Astrocyte (in vitro differentiated cells and primary cell): ENCODE measurements at regions not wholly inside any gene's neighbourhood (a gene's known extent, or its start where the extent isn't known, plus 50 kb on each side); places are given as distances from the start of the nearest gene placed in this dataset.

Experiments
- DNase-seq: peaks from one replicate; pipeline ENCODE4 v3.0.0-alpha.2; 2010; ENCODE audit warnings: low read depth
- FAIRE-seq: peaks from 2 replicates; lab custom pipeline; 2011; peaks lifted over from hg19 to GRCh38; lab: Jason Lieb, UNC
- H2AFZ ChIP-seq: 2 replicates; pipeline ENCODE4 v1.6.0; 2012; ENCODE audit warnings: low read depth, low read length, inconsistent platforms
- H3K27ac ChIP-seq: 2 replicates; pipeline ENCODE4 v1.5.1; 2011; ENCODE audit warnings: low read depth, low read length, inconsistent platforms
- H3K27me3 ChIP-seq: 2 replicates; pipeline ENCODE4 v1.6.0; 2011; ENCODE audit warnings: low read length, inconsistent platforms; ENCODE audit not compliant: insufficient read depth
- H3K36me3 ChIP-seq: 2 replicates; pipeline ENCODE4 v1.5.1; 2011; ENCODE audit warnings: low read length, inconsistent platforms; ENCODE audit not compliant: insufficient read depth
- H3K4me1 ChIP-seq: 2 replicates; pipeline ENCODE4 v1.5.1; 2011; ENCODE audit warnings: low read length, inconsistent platforms; ENCODE audit not compliant: insufficient read depth
- H3K4me2 ChIP-seq: 2 replicates; pipeline ENCODE4 v1.6.0; 2012; ENCODE audit warnings: low read length, inconsistent platforms
- H3K4me3 ChIP-seq: 2 replicates; pipeline ENCODE4 v1.5.1; 2011; ENCODE audit warnings: low read depth, mild to moderate bottlenecking, low read length, inconsistent platforms; ENCODE audit not compliant: insufficient read depth
- H3K79me2 ChIP-seq: 2 replicates; pipeline ENCODE4 v1.6.0; 2012; ENCODE audit warnings: mild to moderate bottlenecking, low read length, inconsistent platforms; ENCODE audit not compliant: insufficient read depth
- H3K9ac ChIP-seq: 2 replicates; pipeline ENCODE4 v1.6.0; 2012; ENCODE audit warnings: mild to moderate bottlenecking, low read length, inconsistent platforms
- H3K9me3 ChIP-seq: 2 replicates; pipeline ENCODE4 v1.5.1; 2012; ENCODE audit warnings: low read depth, mild to moderate bottlenecking, low read length, inconsistent platforms; ENCODE audit not compliant: insufficient read depth
- H4K20me1 ChIP-seq: 2 replicates; pipeline ENCODE4 v1.6.0; 2012; ENCODE audit warnings: low read length, inconsistent platforms; ENCODE audit not compliant: insufficient read depth
- H3K27ac Mint-ChIP-seq: one replicate; pipeline ENCODE4 v1.8.0; 2021; ENCODE audit warnings: mild to moderate bottlenecking, mixed read lengths; ENCODE audit not compliant: unreplicated experiment
- H3K27me3 Mint-ChIP-seq: one replicate; pipeline ENCODE4 v1.8.0; 2021; ENCODE audit warnings: low read depth, mixed read lengths; ENCODE audit not compliant: unreplicated experiment
- H3K36me3 Mint-ChIP-seq: one replicate; pipeline ENCODE4 v1.8.0; 2021; ENCODE audit warnings: low read depth, mixed read lengths; ENCODE audit not compliant: unreplicated experiment
- H3K4me1 Mint-ChIP-seq: one replicate; pipeline ENCODE4 v1.8.0; 2021; ENCODE audit warnings: low read depth, mixed read lengths; ENCODE audit not compliant: unreplicated experiment
- H3K4me3 Mint-ChIP-seq: one replicate; pipeline ENCODE4 v1.8.0; 2021; ENCODE audit warnings: mild to moderate bottlenecking, moderate library complexity, mixed read lengths; ENCODE audit not compliant: unreplicated experiment
- H3K9me3 Mint-ChIP-seq: one replicate; pipeline ENCODE4 v1.8.0; 2021; ENCODE audit warnings: mild to moderate bottlenecking, mixed read lengths; ENCODE audit not compliant: unreplicated experiment
- CTCF ChIP-seq: IDR thresholded peaks from 2 replicates; pipeline ENCODE4 v1.5.1; 2011; ENCODE audit warnings: low read depth, mild to moderate bottlenecking, inconsistent platforms, low read length, moderate library complexity; ENCODE audit not compliant: insufficient read depth
- EZH2 ChIP-seq: IDR thresholded peaks from 2 replicates; pipeline ENCODE4 v1.6.1; 2012; ENCODE audit warnings: mild to moderate bottlenecking, low read length, inconsistent platforms; ENCODE audit not compliant: insufficient read depth

GRCh38 chr2:107002735-107003134, 116.8 kb upstream of the ST6GAL2 start:
- DNase-seq (peak; percentile 55), FAIRE-seq (no peak)
- TF ChIP-seq EZH2 (no peak), CTCF (no peak)
- Histone ChIP-seq H3K4me2 (peak overlapping the region; percentile 66), H3K79me2 (no peaks in the 10 kb centered on the region), H3K36me3 (no peaks in the 10 kb centered on the region), H4K20me1 (no peaks in the 10 kb centered on the region), H3K27me3 (no peaks in the 10 kb centered on the region), H3K9ac (peak overlapping the region; percentile 43), H2AFZ (no peak overlapping the region), H3K4me1 (peaks cover 17% of the 10 kb centered on the region), H3K27ac (peak overlapping the region; percentile 67), H3K4me3 (no peak overlapping the region), H3K9me3 (no peaks in the 10 kb centered on the region)
- no peak overlapping the region for H3K4me3 Mint-ChIP-seq
- peaks cover 22% of the 10 kb centered on the region for H3K27me3 Mint-ChIP-seq
- peaks cover 15% of the 10 kb centered on the region for H3K4me1 Mint-ChIP-seq
- H3K36me3 Mint-ChIP-seq = no peaks in the 10 kb centered on the region
- H3K27ac Mint-ChIP-seq = no peak overlapping the region
- peaks cover 2% of the 10 kb centered on the region for H3K9me3 Mint-ChIP-seq

- Histone ChIP-seq H4K20me1 (no peaks in the 10 kb centered on the region), H3K4me3 (no peak overlapping the region), H3K27ac (no peak overlapping the region), H3K79me2 (no peaks in the 10 kb centered on the region), H3K9me3 (no peaks in the 10 kb centered on the region), H3K9ac (no peak overlapping the region), H3K4me1 (peaks cover 17% of the 10 kb centered on the region), H3K36me3 (no peaks in the 10 kb centered on the region), H3K27me3 (no peaks in the 10 kb centered on the region), H3K4me2 (no peak overlapping the region), H2AFZ (no peak overlapping the region)
- no peak for DNase-seq
- Mint-ChIP-seq H3K9me3 (no peaks in the 10 kb centered on the region), H3K36me3 (no peaks in the 10 kb centered on the region), H3K4me1 (peaks cover 22% of the 10 kb centered on the region), H3K4me3 (no peak overlapping the region), H3K27me3 (peaks cover 9% of the 10 kb centered on the region), H3K27ac (no peak overlapping the region)
- FAIRE-seq = no peak
- TF ChIP-seq CTCF (no peak), EZH2 (no peak)
Measured at GRCh38 chr2:107005853-107006252, 119.9 kb upstream of the ST6GAL2 start.

DNA sequence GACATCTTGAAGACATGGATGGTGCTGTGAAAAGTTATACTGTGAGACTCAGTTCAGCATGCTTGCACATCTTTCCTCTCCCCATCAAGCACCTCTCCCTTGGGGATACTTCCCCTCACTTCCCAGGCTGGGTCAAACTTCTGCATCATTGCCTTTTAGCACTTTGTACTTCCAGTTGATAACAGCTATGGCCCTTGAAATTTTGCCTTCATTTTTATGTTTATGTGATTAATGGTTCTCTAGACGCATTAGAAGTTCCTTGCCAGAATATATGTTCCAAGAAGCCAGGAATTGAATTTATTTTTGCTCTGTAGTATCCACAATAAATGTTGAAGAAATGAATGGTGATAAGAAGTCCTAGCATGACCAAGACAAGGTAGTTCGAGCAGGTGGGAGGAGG, 120.9 kb upstream of the ST6GAL2 start:
- Mint-ChIP-seq H3K4me3 (no peak overlapping the region), H3K36me3 (no peaks in the 10 kb centered on the region), H3K27me3 (peaks cover 9% of the 10 kb centered on the region), H3K27ac (no peak overlapping the region), H3K9me3 (no peaks in the 10 kb centered on the region), H3K4me1 (peaks cover 22% of the 10 kb centered on the region)
- Histone ChIP-seq H3K4me3 (no peak overlapping the region), H4K20me1 (no peaks in the 10 kb centered on the region), H3K79me2 (no peaks in the 10 kb centered on the region), H3K4me1 (peaks cover 12% of the 10 kb centered on the region), H3K36me3 (no peaks in the 10 kb centered on the region), H3K4me2 (no peak overlapping the region), H2AFZ (no peak overlapping the region), H3K27ac (no peak overlapping the region), H3K9me3 (no peaks in the 10 kb centered on the region), H3K9ac (no peak overlapping the region), H3K27me3 (no peaks in the 10 kb centered on the region)
- DNase-seq (no peak), FAIRE-seq (no peak)
- TF ChIP-seq CTCF (no peak), EZH2 (no peak)
